ENCODE measurements at regions not wholly inside any gene's neighbourhood (a gene's known extent, or its start where the extent isn't known, plus 50 kb on each side); places are given as distances from the start of the nearest gene placed in this dataset.

GRCh38 chr1:75074831-75075395 is 59.3 kb upstream of the LHX8 start:
- intact Hi-C loops (cut with DNase I), result no loop called here
- FAIRE-seq (no peak), DNase-seq (no peak)
- Histone ChIP-seq H3K4me3 (ENCODE audit: low read length in 3 of 3) (no peak overlapping the region), H3K9me3 (ENCODE audit: control insufficient read depth in 2 of 3, insufficient read depth in 1 of 3, low read length in 3 of 3) (no peaks in the 10 kb centered on the region), H3K36me3 (ENCODE audit: control insufficient read depth in 2 of 3, insufficient read depth in 3 of 3, low read length in 3 of 3) (no peaks in the 10 kb centered on the region), H3K27me3 (ENCODE audit: control insufficient read depth, insufficient read depth, low read length) (no peaks in the 10 kb centered on the region), H3K27ac (ENCODE audit: low read depth in 2 of 2, low read length in 2 of 2) (no peak overlapping the region), H3K9ac (ENCODE audit: low read length in 3 of 3) (no peak overlapping the region), H3K4me1 (ENCODE audit: control insufficient read depth in 2 of 3, insufficient read depth in 2 of 3, low read depth in 1 of 3, low read length in 3 of 3) (no peaks in the 10 kb centered on the region)
- TF ChIP-seq CTCF (IDR thresholded peaks at IDR 0.05; ENCODE audit: borderline replicate concordance, extremely low read depth, insufficient read depth), result no peak

- intact Hi-C loops (cut with DNase I), result no loop called here
- FAIRE-seq (no peak), DNase-seq (no peak)
- no peak overlapping the region for H3K4me3 ChIP-seq (ENCODE audit: low read length in 3 of 3)
- no peaks in the 10 kb centered on the region for H3K4me1 ChIP-seq (ENCODE audit: control insufficient read depth in 2 of 3, insufficient read depth in 2 of 3, low read depth in 1 of 3, low read length in 3 of 3)
- H3K27me3 ChIP-seq (ENCODE audit: control insufficient read depth, insufficient read depth, low read length), result no peaks in the 10 kb centered on the region
- TF ChIP-seq CTCF (IDR thresholded peaks at IDR 0.05; ENCODE audit: borderline replicate concordance, extremely low read depth, insufficient read depth), result no peak
- H3K27ac ChIP-seq (ENCODE audit: low read depth in 2 of 2, low read length in 2 of 2), result no peak overlapping the region
- no peaks in the 10 kb centered on the region for H3K9me3 ChIP-seq (ENCODE audit: control insufficient read depth in 2 of 3, insufficient read depth in 1 of 3, low read length in 3 of 3)
- no peaks in the 10 kb centered on the region for H3K36me3 ChIP-seq (ENCODE audit: control insufficient read depth in 2 of 3, insufficient read depth in 3 of 3, low read length in 3 of 3)
- H3K9ac ChIP-seq (ENCODE audit: low read length in 3 of 3), result no peak overlapping the region
These were observed 54.5 kb upstream of the LHX8 start for GRCh38 chr1:75079538-75080290.

- TF ChIP-seq CTCF (IDR thresholded peaks at IDR 0.05; ENCODE audit: borderline replicate concordance, extremely low read depth, insufficient read depth), result no peak
These were observed 51.0 kb upstream of the LHX8 start for GRCh38 chr1:75083223-75083622.

More at GRCh38 chr1:75083223-75083622, 51.0 kb upstream of the LHX8 start:
- Histone ChIP-seq H3K9ac (ENCODE audit: low read length in 3 of 3) (no peak overlapping the region), H3K4me1 (ENCODE audit: control insufficient read depth in 2 of 3, insufficient read depth in 2 of 3, low read depth in 1 of 3, low read length in 3 of 3) (no peaks in the 10 kb centered on the region), H3K27ac (ENCODE audit: low read depth in 2 of 2, low read length in 2 of 2) (no peak overlapping the region), H3K36me3 (ENCODE audit: control insufficient read depth in 2 of 3, insufficient read depth in 3 of 3, low read length in 3 of 3) (no peaks in the 10 kb centered on the region), H3K9me3 (ENCODE audit: control insufficient read depth in 2 of 3, insufficient read depth in 1 of 3, low read length in 3 of 3) (no peaks in the 10 kb centered on the region), H3K27me3 (ENCODE audit: control insufficient read depth, insufficient read depth, low read length) (no peaks in the 10 kb centered on the region), H3K4me3 (ENCODE audit: low read length in 3 of 3) (no peak overlapping the region)
- intact Hi-C loops (cut with DNase I), result no loop called here
- FAIRE-seq (no peak), DNase-seq (no peak)
